Liver (tissue), 8 donors: ENCODE measurements at regions not wholly inside any gene's neighbourhood (a gene's known extent, or its start where the extent isn't known, plus 50 kb on each side); places are given as distances from the start of the nearest gene placed in this dataset.

Source experiments
- DNase-seq: peaks from one replicate; pipeline ENCODE4 v3.0.0-alpha.2; 2017; ENCODE audit warnings: low spot score
- H3K27ac ChIP-seq, 2 donors: one replicate each; pipeline ENCODE4 v1.7.0; 2013; ENCODE audit warnings: inconsistent platforms in 2 of 2, low read length in 2 of 2, control low read depth in 1 of 2, low read depth in 1 of 2, mild to moderate bottlenecking in 1 of 2
- H3K27me3 ChIP-seq, 4 donors: one replicate each; pipeline versions ENCODE4 v1.6.1 to v1.7.0; 2013; ENCODE audit warnings: low read length in 3 of 4, inconsistent platforms in 1 of 4, mild to moderate bottlenecking in 1 of 4, moderate library complexity in 1 of 4; ENCODE audit not compliant: control insufficient read depth in 4 of 4, insufficient read depth in 4 of 4
- H3K36me3 ChIP-seq, 4 donors: one replicate each; pipeline versions ENCODE4 v1.6.1 to v1.7.0; 2013; ENCODE audit warnings: low read length in 3 of 4, mild to moderate bottlenecking in 3 of 4, low read depth in 1 of 4, moderate library complexity in 1 of 4; ENCODE audit not compliant: control insufficient read depth in 4 of 4, insufficient read depth in 3 of 4
- H3K4me1 ChIP-seq, 4 donors: one replicate each; pipeline versions ENCODE4 v1.6.1 to v1.7.0; 2013; ENCODE audit warnings: low read length in 3 of 4, mild to moderate bottlenecking in 3 of 4, moderate library complexity in 1 of 4; ENCODE audit not compliant: control insufficient read depth in 4 of 4, insufficient read depth in 4 of 4
- H3K4me3 ChIP-seq, 3 donors: one replicate each; pipeline versions ENCODE4 v1.6.1 to v1.7.0; 2013; ENCODE audit warnings: low read length in 3 of 3, control low read depth in 1 of 3, low read depth in 1 of 3, mild to moderate bottlenecking in 1 of 3
- H3K9ac ChIP-seq, 2 donors: one replicate each; pipeline ENCODE4 v1.7.0; 2013; ENCODE audit warnings: low read length in 2 of 2, mild to moderate bottlenecking in 2 of 2, moderate library complexity in 2 of 2, control low read depth in 1 of 2, low read depth in 1 of 2
- H3K9me3 ChIP-seq, 4 donors: one replicate each; pipeline versions ENCODE4 v1.6.1 to v1.7.0; 2013; ENCODE audit warnings: low read length in 3 of 4; ENCODE audit not compliant: control insufficient read depth in 4 of 4
- CTCF ChIP-seq: fragments of 150-350 bp; IDR thresholded peaks from 2 replicates; pipeline ENCODE4 v1.5.1; 2017; ENCODE audit warnings: improper control_type of control experiment, low read depth, low read length; ENCODE audit not compliant: missing input control
- EGR1 ChIP-seq, 2 donors: IDR thresholded peaks; 2 replicates each; pipeline ENCODE4 v1.6.1; 2016 to 2018; ENCODE audit warnings: antibody characterized with exemption in 2 of 2, low read depth in 2 of 2
- FOXA1 ChIP-seq: IDR thresholded peaks from 2 replicates; pipeline ENCODE4 v1.6.1; 2016; ENCODE audit warnings: antibody characterized with exemption
- FOXA2 ChIP-seq: IDR thresholded peaks from 2 replicates; pipeline ENCODE4 v1.6.1; 2016; ENCODE audit warnings: antibody characterized with exemption
- GABPA ChIP-seq, 2 donors: IDR thresholded peaks in 1 of 2; conservative IDR thresholded peaks in 1 of 2; 2 replicates each; pipeline ENCODE4 v1.6.1; 2016; ENCODE audit warnings: antibody characterized with exemption in 2 of 2, mild to moderate bottlenecking in 1 of 2, moderate library complexity in 1 of 2
- HNF4A ChIP-seq, 2 donors: conservative IDR thresholded peaks; 2 replicates each; pipeline ENCODE4 v1.6.1; 2016; ENCODE audit warnings: antibody characterized with exemption in 2 of 2, mild to moderate bottlenecking in 2 of 2
- HNF4G ChIP-seq: IDR thresholded peaks from 2 replicates; pipeline ENCODE4 v1.6.1; 2016; ENCODE audit warnings: antibody characterized with exemption
- JUND ChIP-seq, 2 donors: IDR thresholded peaks; 2 replicates each; pipeline ENCODE4 v1.6.1; 2016; ENCODE audit warnings: antibody characterized with exemption in 2 of 2
- MAX ChIP-seq: IDR thresholded peaks from 2 replicates; pipeline ENCODE4 v1.6.1; 2016; ENCODE audit warnings: antibody characterized with exemption
- NR2F2 ChIP-seq: IDR thresholded peaks from 2 replicates; pipeline ENCODE4 v1.6.1; 2016; ENCODE audit warnings: antibody characterized with exemption
- RAD21 ChIP-seq, 2 donors: IDR thresholded peaks; 2 replicates each; pipeline ENCODE4 v1.6.1; 2016; ENCODE audit warnings: antibody characterized with exemption in 2 of 2, mild to moderate bottlenecking in 2 of 2
- REST ChIP-seq: IDR thresholded peaks from 2 replicates; pipeline ENCODE4 v1.6.1; 2016; ENCODE audit warnings: antibody characterized with exemption, mild to moderate bottlenecking
- RXRA ChIP-seq, 2 donors: IDR thresholded peaks; 2 replicates each; pipeline ENCODE4 v1.6.1; 2017 to 2018; ENCODE audit warnings: antibody characterized with exemption in 2 of 2, mild to moderate bottlenecking in 1 of 2
- SP1 ChIP-seq: IDR thresholded peaks from 2 replicates; pipeline ENCODE4 v1.6.1; 2018; ENCODE audit warnings: antibody characterized with exemption, mild to moderate bottlenecking
- TAF1 ChIP-seq: conservative IDR thresholded peaks from 2 replicates; pipeline ENCODE4 v1.6.1; 2016; ENCODE audit warnings: antibody characterized with exemption, mild to moderate bottlenecking
- YY1 ChIP-seq: IDR thresholded peaks from 2 replicates; pipeline ENCODE4 v1.6.1; 2016; ENCODE audit warnings: antibody characterized with exemption, mild to moderate bottlenecking
- WGBS: extraction: QIAGEN DNeasy Blood & Tissue Kit; methylation state at CpG from one replicate; pipeline ENCODE4 v1.1.7; 2013; 5-methylcytosine and 5-hydroxymethylcytosine counted together
- donor health status: healthy.
- donor health status: healthy.
- donor health status: healthy.
- donor health status: healthy.
- donor health status: healthy.

GRCh38 chrX:45980726-45981125 is 564.5 kb downstream of the ZNF674 start:
- Histone ChIP-seq H3K27ac (no peak overlapping the region), H3K9me3 (peaks cover 0 to 10% (median 3%) of the 10 kb centered on the region in 4 donors), H3K36me3 (no peaks in the 10 kb centered on the region), H3K4me3 (no peak overlapping the region), H3K27me3 (no peaks in the 10 kb centered on the region), H3K4me1 (no peaks in the 10 kb centered on the region), H3K9ac (no peak overlapping the region)
- no peak for DNase-seq
- 76% methylated on average over 2 of the region's 2 CpGs for WGBS
- TF ChIP-seq JUND (IDR thresholded peaks at IDR 0.05) (no peak), HNF4G (no peak), GABPA (IDR thresholded peaks at IDR 0.05 in 1 of 2, conservative IDR thresholded peaks at IDR 0.05 in 1 of 2) (no peak), CTCF (no peak)

- H3K27me3 ChIP-seq, result peaks cover 0 to 3% (median 0%) of the 10 kb centered on the region in 4 donors
- no peaks in the 10 kb centered on the region for H3K9me3 ChIP-seq
- TF ChIP-seq JUND (IDR thresholded peaks at IDR 0.05) (no peak), NR2F2 (no peak), MAX (no peak), HNF4G (no peak), YY1 (no peak), TAF1 (no peak), FOXA2 (no peak), RXRA (IDR thresholded peaks at IDR 0.05) (no peak), REST (no peak), SP1 (no peak), HNF4A (conservative IDR thresholded peaks at IDR 0.05) (no peak), FOXA1 (no peak), EGR1 (IDR thresholded peaks at IDR 0.05; ENCODE audit: low read depth in 2 of 2) (no peak), GABPA (IDR thresholded peaks at IDR 0.05 in 1 of 2, conservative IDR thresholded peaks at IDR 0.05 in 1 of 2) (no peak), RAD21 (IDR thresholded peaks at IDR 0.05) (no peak)
- no peak overlapping the region for H3K4me3 ChIP-seq
- no peaks in the 10 kb centered on the region for H3K4me1 ChIP-seq
- no peaks in the 10 kb centered on the region for H3K36me3 ChIP-seq
- H3K27ac ChIP-seq, result no peak overlapping the region
- no peak for DNase-seq
- no peak overlapping the region for H3K9ac ChIP-seq
These were observed 569.6 kb downstream of the ZNF674 start for GRCh38 chrX:45975633-45976032.
